Activated T-helper 1 cell treated with anti-CD3 and anti-CD28 coated beads, Interleukin-2, amount 50 U/mL, for 16 hours (primary cell): ENCODE measurements at regions not wholly inside any gene's neighbourhood (a gene's known extent, or its start where the extent isn't known, plus 50 kb on each side); places are given as distances from the start of the nearest gene placed in this dataset.
"Not testable (repeated sequence)": the region's sequence is repeated elsewhere in the genome, so short reads cannot be mapped to it uniquely, and the experiment has no call there.

ENCODE experiments used
- DNase-seq, 2 donors: peaks; one replicate each; pipeline ENCODE4 v3.0.0-alpha.2; 2020; ENCODE audit warnings: low read depth in 1 of 2, low spot score in 1 of 2

DNA sequence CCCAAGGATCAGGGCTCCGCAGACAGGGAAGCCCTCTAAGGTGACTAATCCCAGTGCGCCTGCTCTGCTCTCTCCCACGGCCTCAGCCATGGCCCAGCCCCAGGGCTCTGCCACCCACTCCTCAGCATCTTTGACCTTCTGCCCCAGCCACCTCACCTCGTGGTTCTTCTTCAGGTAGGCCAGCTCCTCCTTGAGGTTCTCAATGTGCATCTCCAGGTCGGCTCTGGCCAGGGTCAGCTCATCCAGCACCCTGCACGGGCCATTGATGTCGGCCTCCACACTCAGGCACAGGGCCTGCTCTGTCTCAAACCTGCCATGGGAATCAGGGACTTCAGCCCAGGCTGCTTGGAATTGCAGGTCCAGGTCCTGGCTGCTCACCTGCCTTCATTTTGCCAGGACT, 128.4 kb downstream of the TNFRSF13B start:
- not testable (repeated sequence) for DNase-seq

DNA sequence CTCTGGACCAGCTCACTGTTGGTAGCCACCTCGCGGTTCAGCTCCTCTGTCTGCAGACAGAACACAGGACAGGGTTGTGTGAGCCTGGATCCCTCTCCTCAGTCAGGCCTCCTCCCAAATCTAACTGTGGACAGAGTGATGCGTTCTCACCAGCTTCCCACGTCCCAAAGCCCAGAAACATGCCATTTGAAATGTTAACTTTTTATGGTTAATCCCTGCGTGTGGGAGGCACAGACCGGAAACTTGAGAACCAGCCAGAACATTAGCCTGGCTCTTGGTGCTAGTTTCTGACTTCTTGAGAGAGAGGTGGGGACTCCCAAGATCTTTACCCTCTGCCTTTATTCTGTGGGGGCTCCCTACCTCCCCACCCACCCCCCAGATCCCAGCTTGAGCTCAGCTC, 129.6 kb downstream of the TNFRSF13B start:
- DNase-seq: not testable (repeated sequence)

DNA sequence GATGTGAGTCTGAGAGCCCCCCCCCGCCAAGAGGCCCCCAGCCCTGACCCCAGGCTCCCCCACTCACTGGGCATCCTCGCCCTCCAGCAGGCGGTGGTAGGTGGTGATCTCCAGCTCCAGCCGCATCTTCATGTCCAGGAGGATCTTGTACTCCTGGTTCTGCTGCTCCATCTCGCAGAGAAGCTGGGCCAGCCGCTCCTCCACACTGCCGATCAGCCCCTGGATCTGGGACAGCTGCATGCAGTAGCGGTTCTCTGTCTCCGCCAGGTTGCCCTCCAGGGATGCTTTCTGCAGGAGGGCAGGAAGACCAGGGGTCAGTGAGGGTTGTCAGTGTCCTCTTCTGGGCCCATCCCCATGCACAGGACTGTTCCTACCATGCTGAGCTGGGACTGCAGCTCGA, 130.0 kb downstream of the TNFRSF13B start:
- not testable (repeated sequence) for DNase-seq

DNA sequence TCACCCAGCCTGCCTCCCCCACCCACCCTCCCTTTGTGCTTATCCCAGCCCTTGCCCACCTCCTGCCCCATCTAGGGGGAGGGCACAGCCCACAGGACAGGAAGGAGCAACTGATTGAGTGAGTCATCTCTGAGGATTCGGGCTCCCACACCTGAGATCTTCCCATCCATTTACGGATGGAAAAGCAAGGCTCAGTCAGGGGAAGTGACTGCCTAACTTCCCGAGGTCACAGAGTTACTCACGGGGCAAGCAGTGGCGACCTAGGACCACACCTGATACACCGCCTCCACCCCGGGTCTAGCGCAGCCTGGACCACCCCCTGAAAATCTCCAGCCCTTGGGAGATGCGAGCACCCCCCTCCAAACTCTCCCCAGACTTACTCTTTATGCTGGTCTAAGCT, 131.7 kb downstream of the TNFRSF13B start:
- DNase-seq: not testable (repeated sequence)

DNA sequence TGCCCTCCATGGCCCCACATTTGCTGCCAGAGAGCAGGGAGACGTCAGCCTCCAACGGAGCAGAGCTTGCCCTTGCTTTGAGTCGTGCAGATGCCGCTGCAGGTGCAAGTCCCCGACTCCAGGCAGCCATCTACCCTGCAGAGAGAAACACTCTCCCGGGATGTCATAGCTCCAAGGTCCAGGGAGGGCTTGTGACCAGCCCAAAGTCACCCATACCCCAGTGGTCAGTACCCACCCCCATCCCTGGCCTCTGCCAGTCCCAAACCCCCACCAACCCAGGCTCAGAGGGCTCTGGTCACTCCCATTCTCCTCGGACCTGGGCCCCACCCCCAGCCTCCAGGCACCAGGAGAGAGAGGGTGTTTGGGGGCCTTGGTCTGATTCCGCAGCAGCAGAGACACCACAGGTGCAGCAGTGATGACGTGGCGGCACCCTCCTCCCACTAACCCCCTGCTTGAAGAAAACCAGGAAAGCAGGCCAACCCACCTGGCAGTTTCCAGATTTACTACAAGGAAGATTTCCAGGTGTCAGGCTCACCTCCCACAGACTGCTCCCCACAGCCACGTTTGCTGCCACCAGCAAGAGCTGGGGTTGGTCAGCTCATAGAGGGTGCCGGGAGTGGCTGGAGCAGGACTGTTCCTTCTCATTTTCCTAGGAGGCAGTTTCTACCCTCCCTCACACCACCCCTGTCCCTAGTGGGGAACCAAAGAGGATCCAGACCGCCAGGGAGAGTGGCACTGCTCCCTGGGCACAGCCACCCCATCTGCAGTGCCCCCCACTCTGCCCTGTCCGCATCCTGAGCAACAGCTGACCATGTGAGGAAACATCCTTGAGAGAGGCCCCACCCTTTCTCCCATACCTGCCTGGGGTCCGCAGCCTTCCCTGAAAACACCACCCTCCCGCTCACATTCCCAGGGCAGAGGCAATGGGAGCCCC, 132.4 kb downstream of the TNFRSF13B start:
- DNase-seq: not testable (repeated sequence)

DNA sequence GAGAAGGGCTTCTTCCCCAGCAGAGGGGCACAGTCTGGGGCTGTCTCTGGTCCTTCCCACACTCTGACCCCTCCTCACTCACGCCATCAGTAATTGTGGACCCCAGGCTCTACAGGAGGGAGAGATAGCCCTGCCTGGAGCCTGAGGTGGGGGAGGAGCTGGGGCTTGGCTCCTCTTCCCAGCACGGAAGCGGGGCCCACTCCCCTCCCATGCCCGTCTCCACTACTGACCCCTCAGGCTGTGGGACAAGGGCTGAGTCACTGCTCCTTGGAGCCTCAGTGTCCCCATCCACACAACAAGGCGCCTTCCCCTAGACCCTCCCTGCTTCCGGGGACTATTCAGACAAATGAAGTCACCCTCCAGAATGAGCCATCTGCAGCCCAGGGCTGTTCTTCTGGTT, 133.1 kb downstream of the TNFRSF13B start:
- not testable (repeated sequence) for DNase-seq

DNA sequence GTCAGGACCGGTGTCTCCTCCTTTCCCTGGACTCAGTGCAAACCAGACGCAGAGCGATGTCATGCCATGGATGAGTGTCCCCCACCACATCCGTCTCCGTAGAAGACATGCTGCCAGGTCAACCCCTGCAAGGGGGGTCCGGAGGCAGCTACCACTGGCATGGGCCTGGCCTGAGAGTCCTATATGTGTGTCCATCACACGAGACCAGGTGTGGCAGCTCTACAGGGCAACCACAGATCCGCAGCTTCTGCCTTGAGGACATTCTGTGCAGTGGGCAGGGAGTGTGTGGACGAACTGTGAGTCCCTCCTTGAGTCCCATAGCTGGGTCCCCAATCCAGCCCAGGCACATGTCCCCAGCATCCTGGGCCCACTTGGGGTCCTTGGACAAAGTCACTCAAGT, 133.6 kb downstream of the TNFRSF13B start:
- DNase-seq: not testable (repeated sequence)

DNA sequence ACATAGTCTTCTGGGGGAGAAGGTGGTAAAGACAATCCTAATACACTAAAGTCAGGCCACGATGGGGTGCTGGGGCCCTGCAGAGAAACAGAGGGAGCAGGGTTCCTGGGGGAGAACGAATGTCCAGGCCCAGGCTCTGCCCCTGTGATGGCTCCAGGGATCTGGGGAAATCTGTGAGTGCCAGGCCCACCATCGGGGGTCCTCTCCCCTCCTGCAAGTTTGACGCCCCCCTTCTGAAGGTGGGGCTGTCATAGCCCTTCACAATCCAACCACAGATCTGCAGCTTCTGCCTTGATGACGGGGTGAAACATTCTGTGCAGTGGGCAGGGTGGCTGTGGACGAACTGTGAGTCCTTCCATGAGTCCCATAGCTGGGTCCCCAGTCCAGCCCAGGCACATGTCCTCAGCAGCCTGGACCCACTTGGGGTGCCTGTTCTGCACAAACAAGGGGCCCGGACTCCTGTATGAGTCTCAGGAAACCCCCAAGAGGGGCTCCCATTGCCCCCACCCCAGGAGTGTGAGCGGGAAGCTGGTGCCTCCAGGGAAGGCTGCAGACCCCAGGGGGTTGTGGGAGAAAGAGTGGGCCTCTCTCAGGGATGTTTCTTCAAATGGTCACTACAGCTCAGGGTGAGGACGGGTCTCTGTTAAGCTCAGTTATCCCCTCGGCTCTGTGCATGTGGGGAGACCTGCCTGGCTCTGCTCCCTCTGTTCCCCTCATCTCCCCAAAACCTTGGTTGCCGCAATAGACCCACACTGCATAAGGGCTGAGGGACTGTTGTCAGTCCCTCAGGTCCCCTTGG, 134.3 kb downstream of the TNFRSF13B start:
- DNase-seq: not testable (repeated sequence)

DNA sequence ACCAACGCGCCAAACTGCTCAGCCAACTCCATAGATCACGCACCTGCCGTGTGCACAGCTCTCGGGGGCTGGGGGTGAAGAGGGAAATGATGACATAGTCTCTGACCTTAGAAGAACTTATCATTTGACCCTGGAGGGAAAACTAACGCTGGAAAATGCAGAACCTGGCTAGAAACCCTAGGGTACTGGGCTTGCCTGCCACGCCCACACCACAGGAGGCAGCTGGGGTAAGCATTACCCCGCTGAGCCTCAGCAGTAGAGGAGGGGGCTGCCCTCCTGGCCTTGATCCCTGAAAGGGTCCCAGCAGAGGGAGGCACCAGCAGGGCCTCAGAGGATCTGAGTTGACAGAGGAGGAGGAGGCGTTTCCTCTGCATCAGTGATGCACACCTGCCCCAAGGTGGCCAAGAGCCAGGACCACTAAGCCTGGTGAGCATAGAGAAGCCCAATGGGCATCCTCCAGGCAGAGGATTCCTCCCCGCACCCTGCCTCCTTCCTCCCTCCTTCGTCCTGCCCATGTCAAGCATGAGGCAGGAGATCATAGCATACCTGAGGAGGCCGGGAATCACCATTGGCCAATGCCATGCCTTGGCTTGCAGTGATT, 135.5 kb downstream of the TNFRSF13B start:
- not testable (repeated sequence) for DNase-seq

DNA sequence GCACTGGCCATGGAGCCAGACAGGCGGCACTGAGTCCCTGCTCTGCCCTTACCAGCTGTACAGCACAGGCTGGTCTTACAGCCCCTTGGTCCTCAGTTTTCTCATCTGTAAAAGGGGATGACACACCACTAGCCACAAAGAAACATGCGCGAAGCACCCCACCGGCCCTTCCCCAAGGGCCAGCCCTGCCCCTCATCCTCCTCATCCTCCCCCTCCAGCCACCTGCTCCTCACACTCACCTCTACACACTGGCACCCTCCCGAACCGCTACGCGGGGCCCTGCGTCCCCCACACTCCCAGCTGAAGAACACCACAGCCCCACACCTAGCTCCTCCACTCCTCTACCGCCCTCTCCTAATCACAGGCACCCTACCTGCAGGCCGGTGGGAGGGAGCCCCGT, 138.4 kb downstream of the TNFRSF13B start:
- not testable (repeated sequence) for DNase-seq

DNA sequence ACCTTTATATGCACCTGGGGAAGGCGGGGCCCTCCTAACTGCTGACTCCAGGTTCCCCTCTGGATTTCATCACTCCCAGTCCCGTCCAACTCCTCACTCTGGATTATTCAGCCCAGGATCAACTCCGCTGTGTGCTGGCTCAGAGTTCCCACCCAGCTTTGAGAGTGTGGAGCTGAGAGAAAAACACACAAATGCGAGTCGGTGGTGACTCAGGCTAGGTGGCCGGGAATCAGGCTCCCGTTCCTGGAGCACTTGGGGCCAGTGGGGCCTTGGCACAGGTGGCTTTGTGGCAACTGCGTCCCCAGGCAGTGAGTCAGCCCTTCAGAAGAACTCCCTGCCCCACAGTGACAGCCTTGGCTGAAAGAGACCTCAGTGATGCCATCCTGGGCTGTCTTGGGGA, 139.1 kb downstream of the TNFRSF13B start:
- not testable (repeated sequence) for DNase-seq

DNA sequence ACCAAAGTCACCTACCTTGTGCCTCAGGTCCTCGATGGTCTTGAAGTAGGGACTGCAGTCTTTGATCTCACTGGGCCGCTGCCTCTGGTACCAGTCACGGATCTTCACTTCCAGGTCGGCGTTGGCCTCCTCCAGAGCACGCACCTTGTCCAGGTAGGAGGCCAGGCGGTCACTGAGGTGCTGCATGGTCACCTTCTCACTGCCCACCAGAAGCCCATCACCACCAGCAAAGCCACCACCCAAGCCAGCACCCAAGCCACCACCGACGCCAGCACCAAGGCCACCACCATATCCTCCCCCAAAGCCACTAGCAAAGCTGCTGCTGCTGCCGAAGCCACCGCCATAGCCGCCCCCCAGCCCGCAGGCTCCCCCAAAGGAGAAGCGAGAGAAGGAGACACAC, 139.7 kb downstream of the TNFRSF13B start:
- DNase-seq: not testable (repeated sequence)

DNA sequence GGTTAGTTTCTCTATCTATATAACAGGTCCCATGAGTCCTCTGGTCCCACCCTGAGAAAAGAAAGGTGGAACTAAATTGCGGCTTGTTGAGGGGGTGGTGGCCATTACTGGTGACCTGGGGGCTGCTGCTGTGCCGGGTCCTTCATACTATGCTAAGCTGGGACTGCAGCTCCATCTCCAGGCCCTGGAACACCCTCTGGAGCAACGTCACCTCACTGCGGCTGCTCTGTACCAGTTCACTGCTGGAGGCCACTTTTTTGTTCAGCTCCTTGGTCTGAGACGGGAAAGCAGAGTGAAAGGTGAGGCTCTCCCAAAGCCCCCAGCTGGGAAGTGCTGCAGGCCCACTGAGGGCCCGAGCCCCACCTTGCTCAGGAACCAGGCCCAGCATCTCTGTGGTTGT, 140.7 kb downstream of the CCDC144A start:
- not testable (repeated sequence) for DNase-seq

DNA sequence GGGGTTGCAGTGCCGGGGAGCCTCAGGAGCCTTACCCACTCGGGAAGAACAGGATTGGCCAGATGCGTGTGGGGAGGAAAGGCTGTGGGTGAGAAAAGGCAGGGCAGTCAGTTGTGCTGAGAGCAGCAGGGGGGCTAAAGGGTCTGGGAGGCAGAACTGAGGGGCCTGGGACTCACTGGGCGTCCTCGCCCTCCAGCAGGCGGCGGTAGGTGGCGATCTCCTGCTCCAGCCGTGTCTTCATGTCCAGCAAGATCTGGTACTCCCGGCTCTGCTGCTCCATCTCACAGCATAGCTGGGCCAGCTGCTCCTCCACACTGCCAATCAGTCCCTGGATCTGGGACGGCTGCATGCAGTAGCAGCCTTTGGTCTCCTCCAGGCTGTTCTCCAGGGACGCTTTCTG, 140.2 kb downstream of the CCDC144A start:
- not testable (repeated sequence) for DNase-seq
